Lung (tissue), 11 donors: ENCODE measurements at regions not wholly inside any gene's neighbourhood (a gene's known extent, or its start where the extent isn't known, plus 50 kb on each side); places are given as distances from the start of the nearest gene placed in this dataset.

Experiments
- ATAC-seq: fragments of 200-7000 bp; cut with Tn5 transposase; one replicate; pipeline ENCODE4 v1.9.1; 2020; ENCODE audit warnings: moderate number of reproducible peaks; ENCODE audit not compliant: insufficient read depth, low FRiP score
- DNase-seq, 3 donors: peaks; one replicate each; pipeline ENCODE4 v3.0.0-alpha.2; 2013 to 2017
- H3K27ac ChIP-seq, 2 donors: one replicate each; pipeline ENCODE4 v1.5.1; 2013; ENCODE audit warnings: mild to moderate bottlenecking in 2 of 2, moderate library complexity in 2 of 2, control low read depth in 1 of 2, inconsistent platforms in 1 of 2, low read depth in 1 of 2, low read length in 1 of 2
- H3K27me3 ChIP-seq, 3 donors: one replicate each; pipeline ENCODE4 v1.5.1; 2013; ENCODE audit warnings: low read length in 2 of 3; ENCODE audit not compliant: control insufficient read depth in 3 of 3, insufficient read depth in 3 of 3
- H3K36me3 ChIP-seq, 4 donors: one replicate each; pipeline ENCODE4 v1.5.1; 2013; ENCODE audit warnings: low read length in 4 of 4, mild to moderate bottlenecking in 1 of 4, moderate library complexity in 1 of 4; ENCODE audit not compliant: control insufficient read depth in 4 of 4, insufficient read depth in 4 of 4
- H3K4me1 ChIP-seq, 5 donors: one replicate each; pipeline ENCODE4 v1.5.1; 2013; ENCODE audit warnings: low read length in 5 of 5, mild to moderate bottlenecking in 2 of 5, moderate library complexity in 1 of 5; ENCODE audit not compliant: control insufficient read depth in 5 of 5, insufficient read depth in 5 of 5
- H3K4me3 ChIP-seq: one replicate; pipeline ENCODE4 v1.5.1; 2013; ENCODE audit warnings: mild to moderate bottlenecking, control low read depth, moderate library complexity
- H3K9ac ChIP-seq, 2 donors: one replicate each; pipeline ENCODE4 v1.5.1; 2013; ENCODE audit warnings: low read length in 2 of 2, control low read depth in 1 of 2; ENCODE audit not compliant: insufficient read depth in 1 of 2
- H3K9me3 ChIP-seq, 4 donors: one replicate each; pipeline ENCODE4 v1.5.1; 2013; ENCODE audit warnings: low read length in 3 of 4, mild to moderate bottlenecking in 1 of 4, moderate library complexity in 1 of 4; ENCODE audit not compliant: control insufficient read depth in 4 of 4, insufficient read depth in 3 of 4
- WGBS, 2 donors: extraction: QIAGEN DNeasy Blood & Tissue Kit; methylation state at CpG; one replicate each; pipeline ENCODE4 v1.1.7; 2013; 5-methylcytosine and 5-hydroxymethylcytosine counted together
- TF ChIP-seq, protein P1 (sequence below): IDR thresholded peaks from 2 replicates; pipeline ENCODE4 v1.5.1; 2012; ENCODE audit warnings: mild to moderate bottlenecking; ENCODE audit errors: control extremely low read depth, extremely low read depth
- donor health status: control.
- donor health status: control.
- donor health status: Bipolar disorder and iron deficiency.
- donor health status: healthy.
- donor health status: DM: yes; HTN: yes; CAD: no.

- DNase-seq (no peak), ATAC-seq (no peak)
- H3K9ac ChIP-seq = no peak overlapping the region
- WGBS, 2 donors = 89 to 90% methylated on average over 2 of the region's 2 CpGs
- no peak overlapping the region for H3K27ac ChIP-seq
- TF ChIP-seq, protein P1, sequence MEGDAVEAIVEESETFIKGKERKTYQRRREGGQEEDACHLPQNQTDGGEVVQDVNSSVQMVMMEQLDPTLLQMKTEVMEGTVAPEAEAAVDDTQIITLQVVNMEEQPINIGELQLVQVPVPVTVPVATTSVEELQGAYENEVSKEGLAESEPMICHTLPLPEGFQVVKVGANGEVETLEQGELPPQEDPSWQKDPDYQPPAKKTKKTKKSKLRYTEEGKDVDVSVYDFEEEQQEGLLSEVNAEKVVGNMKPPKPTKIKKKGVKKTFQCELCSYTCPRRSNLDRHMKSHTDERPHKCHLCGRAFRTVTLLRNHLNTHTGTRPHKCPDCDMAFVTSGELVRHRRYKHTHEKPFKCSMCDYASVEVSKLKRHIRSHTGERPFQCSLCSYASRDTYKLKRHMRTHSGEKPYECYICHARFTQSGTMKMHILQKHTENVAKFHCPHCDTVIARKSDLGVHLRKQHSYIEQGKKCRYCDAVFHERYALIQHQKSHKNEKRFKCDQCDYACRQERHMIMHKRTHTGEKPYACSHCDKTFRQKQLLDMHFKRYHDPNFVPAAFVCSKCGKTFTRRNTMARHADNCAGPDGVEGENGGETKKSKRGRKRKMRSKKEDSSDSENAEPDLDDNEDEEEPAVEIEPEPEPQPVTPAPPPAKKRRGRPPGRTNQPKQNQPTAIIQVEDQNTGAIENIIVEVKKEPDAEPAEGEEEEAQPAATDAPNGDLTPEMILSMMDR = no peak
- no peaks in the 10 kb centered on the region for H3K4me1 ChIP-seq
- peaks cover 0 to 2% (median 0%) of the 10 kb centered on the region in 4 donors for H3K9me3 ChIP-seq
- H3K27me3 ChIP-seq = peaks cover 0 to 8% (median 2%) of the 10 kb centered on the region in 3 donors
- no peaks in the 10 kb centered on the region for H3K36me3 ChIP-seq
- H3K4me3 ChIP-seq = no peak overlapping the region
Observed at GRCh38 chr10:2953495-2953894, 113.9 kb upstream of the PFKP start.

- no peak overlapping the region for H3K9ac ChIP-seq
- H3K27me3 ChIP-seq = peaks cover 0 to 8% (median 2%) of the 10 kb centered on the region in 3 donors
- peaks cover 0 to 2% (median 0%) of the 10 kb centered on the region in 4 donors for H3K9me3 ChIP-seq
- H3K4me1 ChIP-seq = no peaks in the 10 kb centered on the region
- TF ChIP-seq, protein P1 = no peak
- 86 to 92% methylated on average over 10 of the region's 10 CpGs for WGBS, 2 donors
- no peaks in the 10 kb centered on the region for H3K36me3 ChIP-seq
- H3K4me3 ChIP-seq = no peak overlapping the region
- ATAC-seq = no peak
- no peak overlapping the region for H3K27ac ChIP-seq
- DNase-seq = no peak
Observed at GRCh38 chr10:2951235-2951835, 116.0 kb upstream of the PFKP start.

- Histone ChIP-seq H3K4me1 (no peaks in the 10 kb centered on the region), H3K27me3 (peaks cover 0 to 8% (median 2%) of the 10 kb centered on the region in 3 donors), H3K4me3 (no peak overlapping the region), H3K9me3 (peaks cover 0 to 2% (median 0%) of the 10 kb centered on the region in 4 donors), H3K36me3 (no peaks in the 10 kb centered on the region), H3K27ac (no peak overlapping the region), H3K9ac (no peak overlapping the region)
- 74 to 84% methylated on average over 5 of the region's 5 CpGs for WGBS, 2 donors
- no peak for ATAC-seq
- DNase-seq = no peak
- TF ChIP-seq, protein P1 = no peak
Observed at GRCh38 chr10:2950546-2950945, 116.8 kb upstream of the PFKP start.

- no peak for ATAC-seq
- H3K4me1 ChIP-seq = no peaks in the 10 kb centered on the region
- TF ChIP-seq, protein P1 = no peak
- no peak for DNase-seq
- H3K9ac ChIP-seq = no peak overlapping the region
- no peak overlapping the region for H3K4me3 ChIP-seq
- no peak overlapping the region for H3K27ac ChIP-seq
- 87 to 89% methylated on average over 20 of the region's 20 CpGs for WGBS, 2 donors
- H3K36me3 ChIP-seq = no peaks in the 10 kb centered on the region
- H3K9me3 ChIP-seq = peaks cover 0 to 2% (median 0%) of the 10 kb centered on the region in 4 donors
- H3K27me3 ChIP-seq = peaks cover 0 to 8% (median 2%) of the 10 kb centered on the region in 3 donors
Observed at GRCh38 chr10:2949948-2950354, 117.4 kb upstream of the PFKP start.
